HG03175 (cell line): ENCODE measurements at regions not wholly inside any gene's neighbourhood (a gene's known extent, or its start where the extent isn't known, plus 50 kb on each side); places are given as distances from the start of the nearest gene placed in this dataset.
"Not testable (repeated sequence)": the region's sequence is repeated elsewhere in the genome, so short reads cannot be mapped to it uniquely, and the experiment has no call there.

Experiments
- ATAC-seq: cut with Tn5 transposase; IDR thresholded peaks from one replicate; pipeline ENCODE4 v1.9.1; 2021; ENCODE audit warnings: mild to moderate bottlenecking, moderate library complexity; ENCODE audit not compliant: unreplicated experiment

DNA sequence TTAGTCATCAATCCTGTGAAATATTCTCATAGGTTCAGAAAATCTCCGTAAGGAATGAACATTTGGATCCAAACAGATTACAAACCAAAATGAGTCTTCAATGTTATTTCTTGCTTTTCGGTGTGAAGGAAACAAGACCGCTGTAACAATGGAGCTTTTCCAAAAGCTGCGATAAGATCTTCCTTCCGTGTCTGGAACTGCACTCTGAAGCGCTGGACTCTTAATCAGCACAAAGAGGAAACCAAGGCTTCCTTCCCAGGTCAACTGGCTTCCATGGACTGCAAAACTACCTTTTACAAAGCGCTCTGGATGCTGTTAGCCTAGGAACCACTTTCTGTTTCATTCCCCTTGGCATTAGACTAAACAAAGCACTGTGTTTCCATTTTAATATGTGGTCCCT is 137.9 kb upstream of the BASP1 start:
- no peak for ATAC-seq

DNA sequence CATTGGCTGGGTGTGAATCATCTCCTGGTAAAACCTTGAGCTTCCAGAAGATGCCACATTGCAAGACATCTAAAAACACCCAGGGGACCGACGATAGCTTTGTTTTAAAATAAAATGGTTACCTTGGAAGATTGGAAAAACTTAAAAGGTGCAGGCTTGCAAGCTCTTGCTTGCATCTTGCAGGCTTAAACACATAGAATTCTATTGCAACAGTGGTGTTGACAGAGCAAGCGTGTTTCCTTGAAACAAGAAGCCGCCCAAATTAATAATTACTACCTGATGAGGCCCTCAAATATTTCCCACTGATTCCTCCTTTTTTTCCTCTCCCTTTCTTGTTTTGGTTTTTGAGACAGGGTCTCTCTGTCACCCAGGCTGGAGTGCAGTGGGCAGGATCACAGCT is 137.1 kb upstream of the BASP1 start:
- no peak for ATAC-seq

DNA sequence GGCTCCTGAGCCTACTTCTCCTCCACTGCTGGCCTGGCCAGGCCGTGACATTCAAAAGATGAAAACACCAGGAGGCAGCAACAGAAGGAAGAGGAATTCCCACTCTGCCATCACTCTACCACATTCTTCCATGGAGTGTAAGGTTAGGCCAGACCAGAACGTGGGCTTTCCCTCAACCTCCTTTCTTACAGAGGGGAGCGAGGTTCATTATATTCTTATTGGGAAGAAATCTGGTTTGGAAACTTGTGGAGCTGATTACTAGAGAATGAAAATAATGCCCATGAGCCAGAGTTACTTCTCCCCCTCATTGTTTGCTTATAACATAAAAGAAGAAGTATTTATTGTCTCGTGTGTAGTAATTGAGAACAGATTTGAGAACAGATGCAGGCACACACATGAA is 136.3 kb upstream of the BASP1 start:
- ATAC-seq, result no peak

DNA sequence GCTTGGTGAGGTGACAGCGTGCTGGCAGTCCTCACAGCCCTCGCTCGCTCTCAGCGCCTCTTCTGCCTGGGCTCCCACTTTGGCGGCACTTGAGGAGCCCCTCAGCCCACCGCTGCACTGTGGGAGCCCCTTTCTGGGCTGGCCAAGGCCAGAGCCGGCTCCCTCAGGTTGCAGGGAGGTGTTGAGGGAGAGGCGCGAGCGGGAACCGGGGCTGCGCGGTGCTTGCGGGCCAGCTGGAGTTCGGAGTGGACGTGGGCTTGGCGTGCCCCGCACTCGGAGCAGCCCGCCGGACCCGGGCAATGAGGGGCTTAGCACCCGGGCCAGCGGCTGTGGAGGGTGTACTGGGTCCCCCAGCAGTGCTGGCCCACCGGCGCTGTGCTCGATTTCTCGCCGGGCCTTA is 134.2 kb upstream of the BASP1 start:
- not testable (repeated sequence) for ATAC-seq

DNA sequence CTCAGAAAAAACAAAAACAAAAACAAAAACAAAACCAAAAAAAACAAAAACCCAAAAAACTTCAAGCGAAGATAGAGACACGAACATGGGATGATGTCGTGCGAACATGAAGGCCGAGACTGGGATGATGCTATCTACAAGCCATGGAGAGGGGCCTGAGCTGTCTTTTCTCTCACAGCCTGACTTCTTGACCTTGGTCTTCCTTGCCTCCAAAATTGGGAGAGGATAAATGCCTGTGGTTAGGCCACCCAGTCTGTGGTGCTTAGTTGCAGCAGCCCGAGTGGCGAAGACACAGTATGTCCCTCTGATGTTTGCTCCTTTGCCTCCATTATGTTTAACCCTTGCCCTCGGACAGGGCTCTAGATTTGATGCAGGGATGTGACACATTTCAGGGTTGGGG is 130.4 kb upstream of the BASP1 start:
- no peak for ATAC-seq

DNA sequence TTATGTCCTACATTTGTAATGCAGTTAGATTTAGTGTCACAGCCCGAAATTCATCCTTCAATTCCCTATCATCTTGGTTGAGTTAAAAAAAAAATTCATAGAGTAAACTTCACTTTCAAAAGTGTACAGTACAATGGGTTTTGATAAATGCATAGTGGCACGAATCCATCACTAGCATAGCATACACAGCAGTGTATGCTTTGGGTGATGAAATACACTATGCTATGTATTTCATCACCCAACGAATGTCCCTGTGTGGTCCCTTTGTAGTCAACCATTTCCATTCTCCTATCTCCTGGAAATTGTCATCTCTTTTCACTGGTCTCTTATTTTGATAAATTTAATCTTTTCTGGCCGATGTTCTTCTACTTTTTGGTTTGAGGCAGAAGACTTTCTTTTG is 129.4 kb upstream of the BASP1 start:
- no peak for ATAC-seq

DNA sequence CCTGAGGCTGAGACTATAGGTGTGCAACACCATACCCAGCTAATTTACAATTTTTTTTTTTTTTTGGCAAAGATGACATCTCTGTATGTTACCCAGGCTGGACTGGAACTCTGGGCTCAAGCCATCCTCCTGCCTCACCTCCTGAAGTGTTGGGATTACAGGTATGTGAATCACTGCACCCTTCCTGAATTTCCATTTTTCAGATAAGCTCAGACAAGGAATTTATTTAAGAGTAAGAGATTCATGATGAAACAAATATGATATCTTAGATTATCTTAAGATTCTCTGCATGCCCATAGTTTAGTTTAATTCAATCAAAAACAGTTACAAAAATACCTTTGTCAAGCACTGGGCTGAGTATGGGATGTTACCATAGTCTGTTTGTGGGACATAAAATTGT is 128.4 kb upstream of the BASP1 start:
- ATAC-seq, result no peak

DNA sequence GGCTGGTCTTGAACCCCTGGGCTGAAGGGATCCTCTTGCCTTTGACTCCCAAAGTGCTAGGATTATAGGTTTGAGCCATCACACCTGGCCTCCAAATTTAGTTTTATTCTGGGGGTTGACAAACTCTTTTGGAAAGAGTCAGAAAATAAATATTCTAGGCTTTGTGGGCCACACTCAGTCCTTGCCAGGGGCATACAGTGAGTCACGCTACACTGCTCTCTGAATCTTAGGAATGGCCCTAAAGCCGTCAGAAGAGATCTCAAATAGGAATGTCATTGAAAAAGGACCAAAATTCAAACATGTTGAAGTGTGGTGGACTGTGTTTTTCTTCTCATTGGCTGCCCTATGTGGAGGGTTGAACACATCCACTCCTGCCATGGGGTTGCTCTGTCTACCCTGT is 127.7 kb upstream of the BASP1 start:
- ATAC-seq, result no peak

DNA sequence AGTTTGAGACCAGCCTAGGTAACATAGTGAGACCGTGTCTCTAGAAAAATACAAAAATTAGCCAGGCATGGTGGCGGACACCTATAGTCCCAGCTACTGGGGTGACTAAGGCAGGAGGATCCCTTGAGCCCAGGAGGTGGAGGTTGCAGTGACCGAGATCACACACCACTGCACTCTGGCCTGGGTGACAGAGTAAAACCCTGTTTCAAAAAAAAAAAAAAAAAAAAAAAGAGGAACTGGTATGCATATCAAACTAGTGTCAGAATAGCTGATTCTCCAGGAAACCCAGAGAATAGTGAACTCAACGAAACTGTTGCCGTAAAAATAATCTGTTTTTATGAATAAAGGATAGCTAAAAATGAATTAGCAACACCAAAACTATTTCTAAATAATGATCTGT is 126.6 kb upstream of the BASP1 start:
- ATAC-seq, result no peak

DNA sequence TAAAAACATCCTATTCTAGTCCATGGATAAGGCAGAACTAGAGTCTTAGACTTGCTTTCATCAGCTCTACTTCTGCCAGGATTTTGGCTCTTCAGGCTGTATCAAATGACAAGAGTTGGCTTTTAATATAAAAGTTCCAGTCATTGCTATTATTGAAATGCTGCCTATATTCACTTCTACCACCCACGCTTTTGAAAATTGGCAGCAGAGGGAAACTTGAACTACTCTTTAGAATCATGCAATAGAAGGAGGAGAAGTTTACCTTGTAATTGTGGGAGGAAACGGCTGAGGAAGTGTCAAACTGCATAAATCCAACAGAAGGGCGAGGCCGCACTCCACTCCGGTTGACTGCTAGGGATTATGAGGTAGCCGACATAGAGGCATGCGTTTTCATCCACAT is 122.6 kb upstream of the BASP1 start:
- ATAC-seq, result no peak

DNA sequence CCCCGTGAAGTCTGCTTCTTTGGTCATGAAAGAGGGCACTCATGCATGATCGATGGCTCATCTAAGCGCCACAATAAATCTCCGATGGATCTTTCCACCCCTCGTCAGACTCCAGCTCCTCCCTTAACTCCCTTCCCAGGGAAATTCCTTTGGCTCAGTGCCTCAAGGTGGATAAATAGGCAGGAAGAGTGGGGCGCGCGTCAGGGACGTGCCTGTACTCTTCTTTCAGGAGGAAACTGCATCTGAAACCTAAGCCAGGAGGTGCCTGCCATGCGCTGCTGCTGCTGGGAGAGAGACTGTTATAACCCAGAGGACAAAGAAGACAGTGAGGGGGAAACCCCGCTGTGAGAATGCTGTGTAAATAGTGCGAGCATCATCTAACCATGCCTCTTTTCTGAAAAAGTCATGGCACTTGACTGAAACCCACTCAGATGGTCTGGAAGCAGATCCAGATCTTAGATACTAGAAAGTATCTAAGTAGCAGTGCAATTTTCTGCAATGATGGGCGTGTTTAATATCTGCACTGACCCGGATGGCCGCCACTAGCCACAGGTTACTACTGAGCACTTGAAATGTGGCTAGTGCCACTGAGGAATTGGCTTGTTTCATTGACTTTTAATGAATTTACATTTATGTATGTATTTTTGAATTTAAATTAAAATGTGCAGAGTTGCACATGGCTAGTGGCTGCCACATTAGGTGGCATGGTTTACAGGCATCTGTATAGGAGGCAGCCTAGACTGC is 120.3 kb upstream of the BASP1 start:
- no peak for ATAC-seq

DNA sequence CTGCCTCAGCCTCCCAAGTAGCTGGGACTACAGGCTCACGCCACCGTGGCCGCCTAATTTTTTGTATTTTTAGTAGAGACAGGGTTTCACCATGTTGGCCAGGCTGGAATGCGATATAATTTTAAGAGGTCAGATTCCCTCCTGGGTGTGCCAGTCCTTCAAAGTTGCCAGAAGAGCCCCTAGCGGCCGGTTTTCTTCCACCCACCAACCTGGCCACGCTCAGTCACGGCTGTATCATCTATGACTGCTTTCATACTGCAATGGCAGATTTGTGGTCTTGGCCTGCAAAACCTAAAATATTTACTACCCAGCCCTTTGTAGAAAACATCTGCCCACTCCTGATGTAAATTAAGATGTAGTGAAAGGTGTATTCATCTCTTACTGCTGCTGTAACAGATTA is 117.5 kb upstream of the BASP1 start:
- ATAC-seq, result no peak

DNA sequence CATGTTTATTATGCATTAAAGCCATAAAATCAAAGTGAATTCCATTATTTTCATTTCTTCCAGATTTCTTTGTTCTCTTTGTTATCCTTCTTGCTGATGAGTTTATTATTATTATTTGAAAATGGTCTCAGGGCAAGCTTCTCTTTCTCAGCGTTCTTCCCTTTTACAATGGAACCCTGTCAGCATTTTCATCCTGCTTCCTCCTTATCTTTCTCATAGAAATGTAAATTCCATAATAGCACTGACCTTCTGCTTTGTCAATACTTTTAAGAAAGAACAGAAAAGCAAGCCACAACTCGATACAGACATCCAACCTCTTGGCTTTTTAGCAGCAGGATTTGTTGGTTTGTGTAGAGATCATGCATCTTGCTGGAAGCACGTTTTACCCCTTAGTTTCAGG is 114.0 kb upstream of the BASP1 start:
- no peak for ATAC-seq

DNA sequence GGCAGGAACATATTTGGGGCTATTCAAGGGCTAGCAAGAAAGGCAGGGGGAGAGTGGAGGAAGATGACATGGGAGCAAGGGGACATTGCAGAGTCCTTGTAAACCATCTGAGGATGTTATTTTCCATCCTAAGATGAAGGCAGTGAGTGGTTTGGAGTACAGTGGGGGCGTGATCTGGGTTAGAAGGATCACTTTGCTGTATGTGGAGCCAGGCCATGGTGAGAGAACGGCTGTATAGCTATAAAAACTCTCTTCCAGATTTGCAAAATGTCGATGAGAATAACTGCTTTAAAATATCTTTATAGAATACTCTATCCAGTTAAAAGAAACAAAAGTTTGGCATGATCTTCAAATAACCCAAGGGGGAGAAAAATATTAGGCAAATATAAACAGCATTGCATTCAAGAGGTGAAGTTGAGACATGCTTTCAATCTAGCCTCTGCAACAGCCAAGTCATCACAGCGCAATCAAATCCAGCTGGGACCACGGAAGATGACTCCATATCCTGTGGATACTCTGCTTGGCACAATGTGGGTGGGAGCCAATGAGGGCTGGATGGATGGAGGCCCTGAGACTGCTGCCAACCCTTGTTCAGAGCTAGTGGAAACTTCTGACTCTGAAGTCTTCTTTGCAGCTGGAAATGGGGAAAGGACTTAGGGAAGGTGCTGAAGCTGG is 111.5 kb upstream of the BASP1 start:
- no peak for ATAC-seq

DNA sequence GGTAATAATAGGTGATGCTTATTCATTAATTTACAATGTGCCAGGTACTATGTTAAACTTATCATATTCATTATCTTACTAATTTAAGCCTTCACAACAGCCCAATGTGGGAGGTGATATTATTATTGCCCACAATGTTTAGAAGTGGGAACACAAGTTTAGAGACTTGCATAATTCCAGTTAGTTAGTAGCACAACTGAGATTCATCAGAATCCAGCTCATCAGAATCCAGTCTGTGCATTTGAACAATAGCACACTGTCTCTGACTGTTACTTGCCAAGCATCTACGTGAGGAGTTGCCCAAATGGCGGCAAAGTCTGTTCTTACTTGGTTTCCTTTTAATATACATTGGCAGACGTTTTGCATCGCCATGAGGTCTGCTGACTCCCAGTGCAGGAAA is 110.9 kb upstream of the BASP1 start:
- ATAC-seq, result no peak

DNA sequence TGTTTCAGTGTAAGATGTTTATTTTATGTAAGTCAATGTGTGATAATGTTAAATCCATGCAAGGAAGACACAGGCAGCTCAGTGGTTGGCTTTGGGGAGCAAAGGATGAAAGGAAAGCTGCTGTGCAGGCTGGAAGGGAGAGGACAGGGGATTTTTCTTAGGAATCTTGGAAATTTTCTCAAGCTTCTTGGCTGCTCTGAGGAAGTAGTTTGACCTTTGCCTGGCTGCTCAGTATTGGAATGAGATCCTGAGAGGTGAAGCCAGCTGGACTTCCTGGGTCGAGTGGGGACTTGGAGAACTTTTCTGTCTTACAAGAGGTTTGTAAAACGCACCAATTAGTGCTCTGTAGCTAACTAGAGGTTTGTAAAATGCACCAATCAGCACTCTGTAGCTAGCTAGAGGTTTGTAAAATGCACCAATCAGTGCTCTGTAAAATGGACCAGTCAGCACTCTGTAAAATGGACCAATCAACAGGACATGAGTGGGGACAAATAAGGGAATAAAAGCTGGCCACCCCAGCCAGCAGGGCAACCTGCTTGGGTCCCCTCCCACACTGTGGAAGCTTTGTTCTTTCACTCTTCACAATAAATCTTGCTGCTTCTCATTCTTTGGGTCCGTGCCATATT is 105.2 kb upstream of the BASP1 start:
- not testable (repeated sequence) for ATAC-seq

DNA sequence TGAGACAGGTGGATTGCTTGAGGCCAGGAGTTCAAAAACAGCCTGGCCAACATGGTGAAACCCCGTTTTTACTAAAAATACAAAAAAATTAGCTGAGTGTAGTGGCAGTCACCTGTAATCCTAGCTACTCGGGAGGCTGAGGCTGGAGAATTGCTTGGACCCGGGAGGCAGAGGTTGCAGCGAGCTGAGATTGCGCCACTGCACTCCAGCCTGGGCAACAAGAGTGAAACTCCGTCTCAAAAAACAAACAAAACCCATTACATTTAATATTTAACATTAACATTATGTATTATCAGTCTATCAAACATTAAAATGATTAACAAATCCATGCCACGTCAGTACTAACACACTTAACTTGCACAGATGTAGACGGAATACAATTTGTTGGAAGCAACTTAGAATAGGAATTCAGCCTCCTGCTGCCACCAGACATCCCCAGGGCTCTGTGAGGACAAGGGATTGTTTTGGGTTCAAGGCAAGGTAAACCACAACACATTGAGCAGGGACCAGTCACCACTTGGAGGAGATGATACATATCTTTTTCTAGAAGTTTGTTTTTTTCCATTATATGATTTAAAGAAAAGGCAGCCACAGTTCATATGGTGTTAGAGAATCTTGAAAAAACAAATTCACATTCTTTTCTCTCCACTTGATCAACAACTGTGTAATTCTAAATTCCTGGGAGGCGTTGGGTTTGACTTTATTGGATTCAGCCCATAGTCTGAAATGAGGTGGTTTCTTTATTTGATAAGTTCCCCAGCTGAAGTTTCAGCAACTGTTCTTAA is 104.1 kb upstream of the BASP1 start:
- ATAC-seq, result no peak

DNA sequence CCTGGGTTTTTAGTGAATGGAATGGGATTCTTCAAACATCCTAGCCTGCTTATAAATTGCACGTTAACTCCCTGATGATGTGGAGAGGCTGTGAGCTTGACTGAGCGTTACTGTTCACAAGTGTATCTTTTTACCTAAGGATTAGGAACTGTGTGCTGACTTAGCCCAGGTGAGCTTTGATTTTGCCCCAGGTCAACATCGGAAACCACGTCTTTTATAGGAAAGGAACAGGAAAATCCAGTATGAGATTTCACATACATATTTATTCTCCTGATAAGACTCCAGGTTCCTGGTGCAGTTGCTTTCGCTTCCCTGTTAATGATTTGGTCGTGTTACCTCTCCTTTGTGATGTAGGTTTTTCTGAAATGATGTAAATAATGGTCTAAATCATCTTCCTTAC is 103.2 kb upstream of the BASP1 start:
- ATAC-seq, result no peak

DNA sequence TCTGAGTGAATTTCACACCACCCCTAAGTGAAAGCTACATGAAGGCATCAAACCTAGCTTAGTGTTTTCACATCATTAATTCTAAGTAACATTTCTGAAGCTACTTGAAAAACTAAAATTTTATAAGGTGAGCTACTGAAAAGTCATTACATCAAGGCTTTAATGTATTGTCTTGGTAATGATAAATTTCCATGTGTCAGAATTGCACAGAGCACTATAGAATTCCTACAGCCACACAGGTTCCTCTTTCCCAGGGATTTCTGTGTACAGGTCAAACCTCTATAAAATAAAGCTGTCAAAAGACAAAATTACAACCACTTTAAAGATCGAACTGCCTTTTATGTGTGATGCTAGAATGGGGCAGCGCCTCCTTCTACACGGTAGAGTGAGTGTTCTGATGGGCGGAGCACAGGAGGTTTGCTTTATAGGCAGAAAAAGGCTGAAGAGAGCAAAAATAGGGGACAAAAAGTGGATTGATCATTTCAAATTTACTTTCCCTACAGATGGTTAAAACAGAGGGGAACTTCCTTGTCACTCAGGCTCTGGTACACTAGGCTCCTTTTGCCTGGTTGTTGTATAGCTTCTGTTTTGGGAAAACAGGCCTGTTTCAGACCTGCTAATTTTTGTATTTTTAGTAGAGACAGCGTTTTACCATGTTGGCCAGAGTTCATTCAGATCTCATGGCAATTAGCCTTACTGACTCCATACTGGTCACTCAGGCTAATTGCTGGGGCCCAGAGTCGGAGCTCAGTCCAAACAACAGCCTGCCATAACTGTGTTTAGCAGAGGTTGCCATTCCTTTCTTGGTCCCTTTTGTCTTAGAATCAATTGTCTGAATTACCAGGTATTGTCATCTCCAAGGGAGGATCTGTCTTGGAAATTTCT is 102.5 kb upstream of the BASP1 start:
- ATAC-seq, result no peak

DNA sequence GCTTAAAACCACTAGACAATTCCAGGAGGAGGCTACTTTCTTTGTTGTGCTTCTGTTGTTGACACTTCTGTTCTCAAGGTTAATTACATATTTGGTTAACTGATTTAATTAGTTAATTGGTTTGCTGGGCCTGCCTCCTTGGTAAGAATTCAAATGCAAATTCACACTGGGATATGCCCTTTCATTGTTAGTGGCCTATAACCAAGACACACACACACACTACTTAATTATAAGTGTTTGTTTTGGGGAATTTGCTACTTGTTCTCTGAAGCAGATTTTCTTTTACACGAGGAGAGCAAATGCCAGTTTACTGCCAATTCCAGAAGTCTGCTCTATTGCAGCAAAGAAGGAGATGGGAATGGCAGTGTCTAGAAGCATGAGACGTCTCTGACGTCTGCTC is 101.6 kb upstream of the BASP1 start:
- no peak for ATAC-seq

DNA sequence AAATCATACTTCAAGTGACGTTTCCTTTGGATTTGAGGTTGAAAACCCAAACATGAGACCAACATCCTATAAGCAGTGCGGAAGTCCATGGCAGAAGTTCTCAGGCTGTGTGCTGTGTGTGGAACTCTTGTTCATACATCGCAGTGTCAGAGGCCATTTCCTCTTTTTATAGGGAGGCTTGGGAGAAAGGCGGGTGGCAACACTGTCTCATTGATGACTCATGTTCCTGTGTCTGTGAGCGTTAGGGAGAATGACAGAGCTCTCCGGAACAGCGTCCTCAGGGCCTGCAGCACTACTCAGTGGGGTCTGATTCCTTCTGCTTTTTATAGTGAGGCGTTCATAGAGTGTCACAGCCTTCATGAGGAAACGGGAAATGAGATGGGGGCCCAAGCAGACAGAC is 98.8 kb upstream of the BASP1 start:
- ATAC-seq, result peak; percentile 59
